Activated naive CD4-positive, alpha-beta T cell treated with anti-CD3 and anti-CD28 coated beads, Interleukin-2, amount 50 U/mL, for 16 hours (primary cell): ENCODE measurements at regions not wholly inside any gene's neighbourhood (a gene's known extent, or its start where the extent isn't known, plus 50 kb on each side); places are given as distances from the start of the nearest gene placed in this dataset.
A peak's percentile ranks its signal among the peaks of the same experiment; 100 is the strongest.
"Not testable (repeated sequence)": the region's sequence is repeated elsewhere in the genome, so short reads cannot be mapped to it uniquely, and the experiment has no call there.

Experiments
- DNase-seq: peaks from one replicate; pipeline ENCODE4 v3.0.0-alpha.2; 2020

DNA sequence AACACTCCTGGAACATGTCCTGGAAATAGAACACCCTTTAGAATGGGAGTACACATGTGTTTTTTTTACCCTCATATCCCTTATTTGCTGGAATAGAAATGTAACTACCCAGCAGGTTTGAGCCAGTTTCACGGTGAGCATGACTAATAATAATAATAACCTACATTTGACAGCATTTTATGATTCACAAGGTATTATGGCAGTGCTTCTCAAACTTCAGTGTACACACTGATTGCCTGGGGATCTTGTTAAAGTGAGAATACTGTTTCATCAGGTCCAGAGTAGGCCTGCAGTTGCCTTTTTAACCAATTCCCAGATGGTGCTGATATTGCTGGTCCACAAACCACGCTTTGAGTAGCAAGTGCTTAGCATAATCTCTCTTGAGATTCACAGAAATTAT is 63.9 kb downstream of the NFKBIZ start:
- no peak for DNase-seq

DNA sequence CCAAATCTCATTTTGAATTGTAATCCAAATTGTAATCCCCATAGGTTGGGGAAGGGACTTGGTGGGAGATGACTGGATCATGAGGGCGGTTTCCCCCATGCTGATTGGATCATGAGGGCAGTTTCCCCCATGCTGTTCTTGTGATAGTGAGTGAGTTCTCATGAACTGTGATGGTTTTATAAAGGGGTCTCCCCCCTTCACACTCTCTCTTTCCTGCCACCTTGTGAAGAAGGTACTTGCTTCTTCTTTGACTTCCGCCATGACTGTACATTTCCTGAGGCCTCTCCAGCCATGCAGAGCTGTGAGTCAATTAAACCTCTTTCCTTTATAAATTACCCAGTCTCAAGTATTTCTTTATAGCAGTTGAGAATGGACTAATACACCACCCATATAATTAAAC is 68.4 kb downstream of the NFKBIZ start:
- not testable (repeated sequence) for DNase-seq

DNA sequence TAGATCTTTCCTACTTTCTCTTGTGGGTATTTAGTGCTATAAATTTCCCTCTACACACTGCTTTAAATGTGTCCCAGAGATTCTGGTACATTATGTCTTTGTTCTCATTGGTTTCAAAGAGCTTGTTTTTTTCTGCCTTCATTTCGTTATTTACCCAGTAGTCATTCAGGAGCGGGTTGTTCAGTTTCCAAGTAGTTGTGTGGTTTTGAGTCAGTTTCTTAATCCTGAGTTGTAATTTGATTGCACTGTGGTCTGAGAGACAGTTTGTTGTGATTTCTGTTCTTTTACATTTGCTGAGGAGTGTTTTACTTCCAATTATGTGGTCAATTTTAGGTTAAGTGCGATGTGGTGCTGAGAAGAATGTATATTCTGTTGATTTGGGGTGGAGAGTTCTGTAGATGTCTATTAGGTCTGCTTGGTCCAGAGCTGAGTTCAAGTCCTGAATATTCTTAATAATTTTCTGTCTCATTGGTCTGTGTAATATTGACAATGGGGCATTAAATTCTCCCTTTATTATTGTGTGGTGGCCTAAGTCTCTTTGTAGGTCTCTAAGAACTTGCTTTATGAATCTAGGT is 72.9 kb downstream of the NFKBIZ start:
- DNase-seq = not testable (repeated sequence)

DNA sequence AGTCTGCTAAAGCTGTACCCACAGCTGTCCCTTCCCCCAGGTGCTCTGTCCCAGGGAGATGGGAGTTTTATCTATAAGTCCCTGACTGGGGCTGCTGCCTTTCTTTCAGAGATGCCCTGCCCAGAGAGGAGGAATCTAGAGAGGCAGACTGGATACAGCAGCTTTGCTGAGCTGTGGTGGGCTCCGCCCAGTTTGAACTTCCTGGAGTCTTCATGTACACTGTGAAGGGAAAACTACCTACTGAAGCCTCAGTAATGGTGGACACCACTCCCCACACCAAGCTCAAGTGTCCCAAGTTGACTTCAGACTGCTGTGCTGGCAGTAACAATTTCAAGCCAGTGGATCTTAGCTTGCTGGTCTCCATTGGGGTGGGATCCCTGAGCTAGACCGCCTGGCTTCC is 75.3 kb downstream of the NFKBIZ start:
- DNase-seq = not testable (repeated sequence)

DNA sequence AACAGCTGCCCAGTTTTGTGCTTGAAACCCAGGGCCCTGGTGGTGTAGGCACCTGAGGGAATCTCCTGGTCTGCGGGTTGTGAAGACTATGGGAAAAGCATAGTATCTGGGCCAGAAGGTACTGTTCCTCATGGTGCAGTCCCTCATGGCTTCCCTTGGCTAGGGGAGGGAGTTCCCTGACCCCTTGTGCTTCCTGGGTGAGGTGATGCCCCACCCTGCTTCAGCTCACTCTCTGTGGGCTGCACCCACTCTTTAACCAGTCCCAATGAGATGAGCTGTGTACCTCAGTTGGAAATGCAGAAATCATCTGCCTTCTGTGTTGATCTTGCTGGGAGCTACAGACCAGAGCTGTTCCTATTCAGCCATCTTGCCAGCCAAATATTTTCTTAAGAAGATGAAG is 75.8 kb downstream of the NFKBIZ start:
- DNase-seq = not testable (repeated sequence)

DNA sequence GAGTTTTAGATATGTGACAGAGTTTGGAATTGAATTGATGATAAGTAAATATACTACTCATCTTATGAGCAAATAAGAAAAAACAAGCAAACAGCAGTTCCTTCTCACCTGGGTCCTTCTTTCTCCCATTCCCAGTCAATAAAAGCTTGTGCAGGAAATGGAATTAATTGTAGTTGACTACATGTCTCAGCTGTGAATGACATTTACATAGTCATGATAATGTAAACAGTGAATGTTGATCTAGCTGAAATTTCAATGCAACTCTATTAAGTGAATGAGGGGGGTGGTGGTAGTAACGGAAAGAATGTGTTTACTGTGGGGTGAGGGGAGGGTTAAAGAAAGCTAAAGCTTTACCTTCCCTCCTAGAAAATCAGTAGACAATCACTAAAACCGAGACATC is 76.2 kb downstream of the NFKBIZ start:
- DNase-seq = no peak

DNA sequence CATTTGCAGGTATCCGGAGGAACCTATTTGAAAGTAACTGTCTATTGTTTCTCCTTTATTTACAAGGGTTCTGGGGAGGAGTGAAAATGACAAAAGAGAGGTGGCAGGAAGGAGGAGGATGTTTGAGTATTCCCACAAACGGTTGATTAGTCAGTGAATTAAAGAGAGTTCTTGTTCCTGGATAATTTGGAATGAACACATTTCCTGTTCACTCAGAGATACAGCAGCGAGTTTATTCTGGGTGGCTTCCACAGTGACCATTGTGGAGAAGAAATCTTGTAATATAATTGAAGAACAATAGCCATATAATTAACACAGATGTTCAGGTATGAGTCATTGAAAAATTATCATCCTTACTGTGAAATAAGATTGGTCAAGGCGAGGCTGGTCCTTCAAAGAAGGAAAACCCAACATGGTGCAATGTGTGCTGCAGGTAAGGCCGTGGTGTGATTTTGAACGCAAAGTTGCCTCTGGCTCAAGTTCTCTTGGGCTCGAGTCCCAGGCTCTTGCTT is 77.3 kb downstream of the NFKBIZ start:
- no peak for DNase-seq

DNA sequence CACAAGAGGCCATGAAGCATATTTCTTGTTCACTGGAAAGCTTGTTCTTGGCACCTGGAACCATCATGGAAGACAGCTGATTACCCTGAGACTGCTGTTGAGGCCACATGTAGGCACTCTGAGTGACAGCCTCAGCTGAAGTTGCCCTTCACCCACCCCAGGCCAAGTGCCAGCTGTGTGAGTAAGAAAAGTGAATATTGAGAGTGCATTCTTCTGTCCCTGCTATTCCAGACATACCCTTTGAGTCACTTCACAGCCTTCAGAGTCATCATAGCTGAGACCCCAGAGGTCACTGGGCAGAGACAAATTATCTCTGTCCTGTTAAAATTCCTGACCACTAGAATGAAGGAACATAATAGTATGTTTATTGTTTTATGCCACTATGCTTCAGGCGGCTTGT is 79.6 kb downstream of the NFKBIZ start:
- no peak for DNase-seq

DNA sequence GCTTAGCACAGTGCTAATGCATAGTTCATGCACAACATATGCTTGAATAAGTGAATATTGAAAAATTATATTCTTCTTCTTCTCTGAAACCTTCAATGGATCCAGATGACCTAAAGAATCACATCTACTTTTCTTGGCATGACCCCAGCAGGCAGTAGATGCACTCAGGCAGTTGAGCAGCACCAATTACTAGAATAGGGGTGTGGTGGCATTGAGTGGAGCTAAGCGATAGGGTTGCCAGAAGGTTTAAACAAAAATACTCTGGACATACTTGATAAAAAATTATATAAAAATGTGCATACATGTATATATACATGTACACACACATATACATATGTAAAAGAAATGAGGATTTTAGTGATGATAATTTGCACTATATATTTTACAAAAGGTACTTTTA is 81.8 kb downstream of the NFKBIZ start:
- DNase-seq = no peak

DNA sequence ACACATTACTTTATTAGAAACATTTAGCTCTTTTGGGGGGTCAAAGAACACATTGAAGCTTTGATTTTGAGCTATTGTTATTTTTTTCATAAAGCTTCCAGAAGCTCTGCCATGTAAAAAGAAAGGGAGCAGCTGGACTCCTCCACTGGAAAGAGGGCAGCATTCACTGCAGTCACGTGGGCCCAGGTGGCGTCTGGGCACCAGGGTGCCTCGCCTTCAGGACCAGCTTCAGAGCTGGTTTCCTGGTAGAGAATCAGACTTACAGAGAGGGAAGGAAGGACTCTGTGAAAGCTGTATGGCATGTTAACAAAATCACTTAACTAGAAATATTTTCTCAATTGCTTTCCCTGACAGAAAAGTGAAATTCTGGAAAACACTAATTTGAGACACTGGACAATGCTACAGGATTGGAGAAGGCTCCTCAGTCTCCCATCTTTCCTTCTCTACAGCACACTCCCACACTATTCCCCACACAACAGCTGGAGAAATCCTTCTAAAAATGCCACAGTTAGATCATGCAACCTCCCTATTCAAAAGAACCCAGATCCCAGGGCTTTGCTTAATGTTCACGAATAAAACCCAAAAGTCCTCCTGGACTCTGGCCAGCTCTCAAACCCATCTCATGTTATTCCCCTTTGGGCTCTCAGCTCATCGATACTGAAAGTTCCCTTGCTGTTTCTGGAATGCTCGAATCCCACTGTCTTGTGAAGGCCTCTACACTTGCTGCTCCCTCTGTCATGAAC is 83.2 kb downstream of the NFKBIZ start:
- DNase-seq = no peak

DNA sequence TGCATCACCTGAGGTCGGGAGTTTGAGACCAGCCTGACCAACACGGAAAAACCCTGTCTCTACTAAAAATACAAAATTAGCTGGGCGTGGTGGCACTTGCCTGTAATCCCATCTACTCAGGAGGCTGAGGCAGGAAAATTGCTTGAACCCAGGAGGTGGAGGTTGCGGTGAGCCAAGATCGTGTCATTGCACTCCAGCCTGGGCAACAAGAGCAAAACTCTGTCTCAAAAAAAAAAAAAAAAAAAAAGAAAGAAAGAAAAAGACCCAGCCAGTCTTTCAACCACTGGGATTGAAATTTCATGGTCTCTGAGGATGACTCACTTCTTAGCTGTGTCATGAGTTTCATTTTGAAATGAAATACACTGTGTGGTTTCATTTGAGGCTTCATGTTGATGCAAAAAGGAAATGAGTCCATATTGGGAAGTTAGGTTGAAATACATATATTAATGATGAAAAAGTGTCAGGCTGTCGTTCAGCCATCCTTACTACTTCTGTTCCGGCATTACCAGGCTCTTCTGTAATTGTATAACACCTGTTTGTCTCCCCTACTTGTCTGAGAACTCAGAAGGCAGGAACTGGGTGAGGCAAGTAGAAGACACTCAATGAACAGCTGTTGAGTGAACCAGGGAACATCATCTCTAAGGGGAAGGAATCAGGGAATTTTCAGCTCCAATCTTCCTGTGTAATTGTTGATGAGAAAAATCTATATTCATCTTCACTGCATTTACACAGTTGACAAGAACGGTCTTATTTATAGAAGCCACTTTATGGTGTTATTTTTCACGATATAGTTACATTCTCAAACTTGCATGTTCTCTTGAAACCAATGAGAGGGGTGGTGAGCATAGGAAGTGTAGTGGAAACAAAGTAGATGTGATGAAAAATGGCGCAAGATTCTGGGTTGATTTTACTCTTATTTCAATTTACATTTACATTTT is 87.4 kb downstream of the NFKBIZ start:
- no peak for DNase-seq

DNA sequence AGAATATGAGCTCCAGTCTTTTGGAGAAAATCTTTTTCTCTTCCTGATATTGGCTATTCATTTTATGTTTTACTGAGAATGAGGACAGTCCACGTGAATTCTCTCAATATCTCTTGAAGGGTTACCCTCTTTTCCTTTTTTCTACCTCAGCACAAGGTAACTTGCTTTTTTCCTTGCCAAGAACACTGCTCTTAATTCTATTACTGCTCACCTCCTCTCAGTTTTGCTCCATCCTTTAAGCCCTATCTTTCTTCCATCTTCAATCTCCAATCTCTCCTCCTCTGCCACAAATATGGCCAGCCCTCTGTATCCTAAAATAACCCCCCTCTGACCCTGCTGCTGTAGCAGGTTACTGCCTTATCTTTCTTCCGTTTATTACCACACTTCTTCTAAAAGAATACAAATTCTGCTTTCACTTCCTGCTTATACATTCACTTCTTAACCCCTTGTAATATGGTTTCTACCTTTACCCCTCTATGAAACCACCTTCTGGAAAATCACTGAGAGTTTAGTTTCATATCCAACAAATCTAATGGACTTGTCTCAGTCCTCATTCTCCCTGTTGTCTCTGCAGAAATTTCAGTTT is 89.0 kb downstream of the NFKBIZ start:
- DNase-seq = no peak

DNA sequence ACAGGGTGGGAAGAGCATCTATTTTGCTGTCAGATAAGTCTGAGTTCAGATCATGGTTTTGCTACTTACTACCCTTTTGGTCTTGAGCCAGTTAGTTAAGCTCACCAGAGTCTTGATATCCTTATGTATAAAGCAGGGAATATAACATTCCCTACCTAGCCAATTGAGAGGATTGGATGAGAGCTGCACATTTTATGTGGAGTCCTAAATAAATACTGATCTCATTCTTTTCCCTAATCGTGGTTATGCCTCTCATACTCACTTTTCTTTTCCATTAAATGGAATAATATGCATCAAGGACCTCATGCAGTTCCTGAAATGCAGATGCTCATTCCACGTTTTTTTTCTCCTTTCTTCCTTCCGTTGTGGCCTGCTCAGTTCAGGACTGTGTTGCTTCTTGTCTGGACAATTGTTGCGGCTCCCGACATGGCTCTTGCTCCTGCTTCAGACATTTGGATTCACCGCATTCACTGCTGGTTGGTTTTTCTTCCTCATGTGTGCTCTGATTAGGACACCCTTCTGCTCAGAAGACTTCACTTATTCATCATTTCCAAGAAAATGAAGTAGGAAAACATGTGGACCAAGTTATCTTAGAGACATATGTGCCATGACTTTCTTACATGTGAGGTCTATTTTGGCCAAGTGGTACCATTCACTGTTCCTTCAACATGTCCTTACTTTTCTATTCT is 90.2 kb downstream of the NFKBIZ start:
- DNase-seq = no peak

DNA sequence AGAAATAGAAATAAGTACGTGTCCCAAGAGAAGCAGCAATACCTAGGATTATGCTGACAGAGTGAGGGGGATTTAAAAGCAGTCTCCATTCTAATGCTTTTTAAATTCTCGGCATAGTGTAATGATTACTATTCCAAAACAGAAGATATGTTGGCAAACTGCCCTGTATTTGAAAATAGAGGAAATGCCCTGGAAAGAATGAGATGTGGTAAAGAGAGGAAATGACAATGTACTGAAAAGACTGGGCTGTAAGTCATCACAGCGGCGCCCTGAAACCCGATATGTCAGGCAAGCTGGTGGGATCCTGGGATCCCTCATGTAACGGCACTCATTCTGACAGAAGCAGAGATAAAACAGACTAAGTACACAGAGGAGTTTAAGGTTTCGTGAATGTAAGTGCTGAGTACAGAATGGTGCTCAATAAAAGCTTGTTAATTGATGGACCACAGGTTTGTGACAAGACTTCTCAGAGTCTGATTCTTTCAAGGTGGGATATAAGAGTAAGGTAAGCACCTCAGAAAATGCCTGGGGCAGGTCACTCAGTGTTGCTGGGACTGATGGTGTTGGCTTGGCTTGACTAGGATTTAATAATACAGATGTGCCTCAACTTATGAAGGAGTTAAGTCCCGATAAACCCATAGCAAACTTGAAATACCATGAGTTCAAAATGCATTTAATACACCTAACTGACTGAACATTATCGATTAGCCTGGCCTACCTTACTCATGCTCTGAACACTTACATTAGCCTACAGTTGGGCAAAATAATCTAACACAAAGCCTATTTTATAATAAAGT is 91.4 kb downstream of the NFKBIZ start:
- DNase-seq = peak; percentile 23

DNA sequence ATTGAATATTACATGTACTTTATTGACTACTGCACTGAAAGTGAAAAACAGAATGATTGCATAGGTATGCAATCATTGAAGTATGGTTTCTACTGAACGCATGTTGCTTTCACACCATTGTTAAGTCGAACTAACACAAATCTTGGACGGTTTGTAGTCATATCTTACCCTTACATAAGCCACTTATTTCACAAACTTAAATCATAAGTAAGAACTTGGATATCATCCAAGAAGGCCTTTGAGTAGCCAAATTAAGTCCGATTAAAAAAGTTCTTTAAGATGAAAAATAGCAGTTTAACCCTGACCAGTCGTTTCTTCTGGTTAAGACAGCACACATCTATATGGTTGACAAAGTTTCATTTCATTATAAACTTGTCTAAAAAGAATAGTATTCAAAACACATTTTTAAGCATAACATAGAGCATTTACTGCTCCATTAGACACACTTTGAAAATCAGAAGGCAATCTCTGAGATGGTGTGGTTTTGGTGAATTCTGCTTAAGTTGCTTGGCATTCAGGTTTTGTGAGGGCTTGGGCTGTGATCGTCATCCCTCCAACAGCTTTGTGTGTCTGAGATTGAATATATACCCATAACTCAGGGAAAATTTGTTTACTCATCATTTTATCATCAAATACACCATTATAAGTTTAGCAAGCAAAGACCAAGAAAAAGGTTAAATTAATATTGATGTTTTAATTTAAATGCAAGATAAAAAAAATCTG is 92.2 kb downstream of the NFKBIZ start:
- DNase-seq = no peak

DNA sequence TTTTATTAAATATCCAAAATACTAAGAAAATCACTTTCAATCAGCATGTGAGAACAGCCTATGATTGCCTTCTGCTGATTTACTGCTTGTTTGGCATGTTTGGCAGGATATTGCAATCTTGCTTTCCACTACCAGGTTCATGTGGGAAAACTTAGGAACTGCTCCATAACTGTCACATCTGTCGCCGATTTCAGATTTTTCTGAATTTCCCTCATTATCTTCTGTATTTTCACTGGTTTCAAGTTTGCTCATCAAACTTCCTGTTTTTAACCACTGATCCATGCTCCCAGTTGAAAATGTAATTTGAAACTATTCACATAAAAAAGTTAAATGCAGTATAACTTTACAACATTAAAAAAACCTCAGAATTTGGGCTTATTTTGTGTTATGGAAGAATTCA is 93.0 kb downstream of the NFKBIZ start:
- no peak for DNase-seq

DNA sequence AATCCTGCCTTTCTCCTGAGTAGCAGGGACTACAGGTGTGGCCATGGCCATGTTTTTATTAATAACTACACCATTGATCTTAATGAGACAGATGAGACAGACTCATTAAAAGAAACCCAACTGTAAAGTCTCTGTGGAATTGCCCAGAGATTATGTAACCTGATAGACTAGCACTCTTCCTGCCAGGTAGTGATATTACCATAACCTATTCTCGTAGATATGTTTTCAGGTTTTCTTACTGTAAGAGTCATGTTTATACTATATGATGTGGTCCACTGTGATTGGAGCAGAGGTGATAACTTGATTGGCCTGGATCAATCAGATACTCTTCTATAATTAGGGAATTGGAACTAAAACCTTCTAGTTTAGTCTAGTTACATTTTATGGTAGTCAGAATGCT is 93.7 kb downstream of the NFKBIZ start:
- DNase-seq = no peak

DNA sequence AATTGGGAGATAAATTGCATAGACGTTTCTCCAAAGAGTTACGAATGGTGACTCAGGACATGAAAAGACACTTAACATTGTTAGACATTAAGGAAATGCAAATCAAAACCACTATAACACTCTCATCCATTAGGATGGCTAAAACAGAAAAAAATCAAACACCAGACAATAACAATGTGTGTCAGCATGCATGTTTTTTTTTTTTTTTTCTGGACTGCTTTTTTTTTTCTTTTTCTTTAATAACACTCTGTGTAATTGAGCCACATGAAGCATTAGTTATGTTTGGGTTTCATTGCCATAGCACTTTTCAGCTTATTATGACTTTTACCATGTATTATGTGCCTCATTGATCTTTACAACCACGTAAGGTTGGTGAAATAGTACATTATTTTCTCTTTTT is 95.0 kb downstream of the NFKBIZ start:
- DNase-seq = no peak

DNA sequence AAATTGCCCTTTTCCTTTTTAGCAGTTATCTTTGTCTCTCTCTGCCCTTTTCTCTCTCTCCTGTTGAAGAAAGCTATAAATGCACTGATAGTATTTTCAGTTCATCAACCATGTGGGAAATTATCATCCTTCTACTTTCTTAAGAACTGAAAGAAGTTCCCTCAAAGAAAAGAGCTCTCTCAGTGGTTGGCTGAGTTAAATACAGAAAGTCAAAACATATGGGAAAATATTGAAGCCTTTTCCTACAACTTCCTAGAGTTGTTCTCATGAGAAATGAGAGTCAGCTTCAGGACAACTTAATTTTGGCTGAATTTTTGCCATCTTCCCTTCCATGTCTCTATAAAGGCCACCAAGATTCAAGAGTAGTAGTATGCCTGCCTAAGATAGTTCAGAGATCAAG is 96.7 kb downstream of the NFKBIZ start:
- no peak for DNase-seq

DNA sequence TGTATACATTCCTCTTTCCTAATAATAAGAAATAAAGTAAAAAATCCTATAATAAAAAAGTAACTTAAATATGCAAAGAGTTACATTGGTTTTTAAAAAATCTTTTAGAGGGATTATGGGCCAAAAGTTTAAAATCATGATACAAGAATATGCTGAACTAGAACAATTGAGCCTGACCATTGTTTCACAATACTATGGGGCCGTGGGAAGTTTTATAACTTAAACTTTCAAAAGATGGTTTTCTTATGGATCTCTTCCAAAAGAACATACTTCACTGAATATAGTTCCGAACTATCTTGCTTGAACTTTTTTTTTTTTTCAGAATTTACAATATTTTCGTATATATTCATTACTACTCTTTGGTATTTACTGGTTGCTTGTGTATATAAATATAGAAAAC is 97.6 kb downstream of the NFKBIZ start:
- DNase-seq = no peak

DNA sequence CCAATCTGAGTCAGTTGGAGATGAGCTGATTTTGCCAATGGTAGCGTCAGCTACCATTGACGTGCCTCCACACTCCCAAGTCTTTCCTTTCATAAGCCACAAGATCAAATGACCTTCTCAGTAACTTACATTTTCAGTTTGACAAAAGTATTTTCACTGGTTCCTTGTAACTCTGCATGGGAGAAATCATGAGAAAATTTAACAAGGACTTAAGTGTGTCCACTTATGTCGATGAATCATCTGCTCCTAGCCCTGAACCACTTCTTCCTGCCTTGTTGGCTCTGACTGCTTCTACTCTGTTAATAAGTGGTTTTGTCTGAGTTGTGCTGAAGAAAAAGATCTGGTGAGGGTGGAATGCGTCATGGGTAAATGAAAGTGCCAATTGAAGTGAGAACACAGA is 101.2 kb downstream of the NFKBIZ start:
- DNase-seq = no peak
